ENCODE measurements at regions not wholly inside any gene's neighbourhood (a gene's known extent, or its start where the extent isn't known, plus 50 kb on each side); places are given as distances from the start of the nearest gene placed in this dataset.

DNA sequence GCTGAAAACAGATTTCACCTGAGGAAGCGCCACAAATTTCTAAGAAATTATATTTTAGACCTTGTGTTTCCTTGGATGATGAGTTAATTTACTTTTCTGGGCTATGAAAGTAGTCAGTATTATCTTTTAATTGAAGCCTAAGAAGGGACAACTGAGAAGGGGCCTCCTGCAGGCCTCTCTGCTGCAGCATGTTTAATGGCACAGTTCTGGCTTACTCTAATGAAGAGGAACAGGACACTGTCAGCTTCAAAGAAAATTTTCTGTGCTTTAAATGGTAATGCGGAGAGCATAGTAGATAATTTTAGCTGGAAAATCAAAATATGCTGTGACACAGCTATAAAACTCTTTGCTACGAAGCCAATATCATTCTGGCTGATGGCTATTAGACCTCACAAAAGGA lies 167.4 kb downstream of the HDGFL1 start:
- no peak for TF ChIP-seq POLR2A (IDR thresholded peaks at IDR 0.05)
- TF ChIP-seq, protein P1, sequence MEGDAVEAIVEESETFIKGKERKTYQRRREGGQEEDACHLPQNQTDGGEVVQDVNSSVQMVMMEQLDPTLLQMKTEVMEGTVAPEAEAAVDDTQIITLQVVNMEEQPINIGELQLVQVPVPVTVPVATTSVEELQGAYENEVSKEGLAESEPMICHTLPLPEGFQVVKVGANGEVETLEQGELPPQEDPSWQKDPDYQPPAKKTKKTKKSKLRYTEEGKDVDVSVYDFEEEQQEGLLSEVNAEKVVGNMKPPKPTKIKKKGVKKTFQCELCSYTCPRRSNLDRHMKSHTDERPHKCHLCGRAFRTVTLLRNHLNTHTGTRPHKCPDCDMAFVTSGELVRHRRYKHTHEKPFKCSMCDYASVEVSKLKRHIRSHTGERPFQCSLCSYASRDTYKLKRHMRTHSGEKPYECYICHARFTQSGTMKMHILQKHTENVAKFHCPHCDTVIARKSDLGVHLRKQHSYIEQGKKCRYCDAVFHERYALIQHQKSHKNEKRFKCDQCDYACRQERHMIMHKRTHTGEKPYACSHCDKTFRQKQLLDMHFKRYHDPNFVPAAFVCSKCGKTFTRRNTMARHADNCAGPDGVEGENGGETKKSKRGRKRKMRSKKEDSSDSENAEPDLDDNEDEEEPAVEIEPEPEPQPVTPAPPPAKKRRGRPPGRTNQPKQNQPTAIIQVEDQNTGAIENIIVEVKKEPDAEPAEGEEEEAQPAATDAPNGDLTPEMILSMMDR (IDR thresholded peaks at IDR 0.05 in 8 of 11, conservative IDR thresholded peaks at IDR 0.05 in 3 of 11) = no peak
